HG03521 (cell line): ENCODE measurements at regions not wholly inside any gene's neighbourhood (a gene's known extent, or its start where the extent isn't known, plus 50 kb on each side); places are given as distances from the start of the nearest gene placed in this dataset.
"Not testable (repeated sequence)": the region's sequence is repeated elsewhere in the genome, so short reads cannot be mapped to it uniquely, and the experiment has no call there.

Source experiments
- ATAC-seq: cut with Tn5 transposase; IDR thresholded peaks from one replicate; pipeline ENCODE4 v1.9.1; 2021; ENCODE audit warnings: mild to moderate bottlenecking, moderate library complexity; ENCODE audit not compliant: unreplicated experiment

DNA sequence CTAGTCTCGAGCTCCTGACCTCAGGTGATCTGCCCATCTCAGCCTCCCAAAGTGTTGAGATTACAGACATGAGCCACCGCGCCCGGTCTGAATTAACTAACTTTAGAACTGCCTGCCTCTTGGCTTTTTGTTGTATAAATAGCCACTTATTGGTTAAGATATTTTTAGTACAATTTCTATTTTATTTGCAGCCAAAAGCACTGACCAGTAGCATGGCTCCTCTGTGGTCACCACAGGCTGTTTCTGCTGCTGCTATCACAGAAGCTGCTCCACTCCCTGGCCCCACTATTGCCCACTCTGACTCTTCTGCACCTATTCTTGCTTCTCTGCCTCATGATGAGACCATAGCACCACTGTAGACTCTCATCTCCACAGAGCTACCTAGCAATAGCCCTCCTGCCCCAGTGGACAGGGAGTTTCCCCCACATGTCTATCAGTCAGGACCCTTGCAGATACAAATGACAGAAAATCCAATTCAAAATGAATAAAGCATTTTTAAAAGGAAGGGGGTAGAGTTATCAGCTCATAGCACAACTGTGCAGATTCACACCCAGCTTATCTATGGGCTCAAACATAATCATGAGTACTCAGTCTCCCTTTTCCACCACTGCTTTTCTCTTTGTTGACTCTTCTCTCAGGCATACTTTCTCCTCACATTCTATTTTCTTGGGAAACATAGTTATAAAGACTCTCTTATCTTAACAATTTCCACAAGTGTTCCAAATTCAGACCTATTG lies 151.8 kb upstream of the EPB41L4A start:
- no peak for ATAC-seq

DNA sequence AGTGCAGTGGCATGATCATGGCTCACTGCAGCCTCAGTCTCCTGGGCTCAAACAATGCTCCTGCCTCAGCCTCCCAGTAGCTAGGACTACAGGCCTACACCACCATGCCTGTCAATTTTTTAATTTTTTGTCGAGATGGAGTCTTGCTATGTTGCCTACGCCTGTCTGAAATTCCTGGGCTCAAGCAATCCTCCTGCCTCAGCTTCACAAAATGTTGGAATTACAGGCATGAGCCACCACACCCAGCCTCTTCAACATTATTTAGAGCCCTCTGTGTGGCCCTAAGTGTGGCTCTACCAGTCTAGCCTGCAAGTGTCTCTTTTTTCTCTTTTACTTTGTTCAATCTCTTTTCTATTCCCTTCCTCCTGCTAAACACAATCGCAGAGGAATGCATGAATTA lies 154.4 kb upstream of the EPB41L4A start:
- no peak for ATAC-seq

DNA sequence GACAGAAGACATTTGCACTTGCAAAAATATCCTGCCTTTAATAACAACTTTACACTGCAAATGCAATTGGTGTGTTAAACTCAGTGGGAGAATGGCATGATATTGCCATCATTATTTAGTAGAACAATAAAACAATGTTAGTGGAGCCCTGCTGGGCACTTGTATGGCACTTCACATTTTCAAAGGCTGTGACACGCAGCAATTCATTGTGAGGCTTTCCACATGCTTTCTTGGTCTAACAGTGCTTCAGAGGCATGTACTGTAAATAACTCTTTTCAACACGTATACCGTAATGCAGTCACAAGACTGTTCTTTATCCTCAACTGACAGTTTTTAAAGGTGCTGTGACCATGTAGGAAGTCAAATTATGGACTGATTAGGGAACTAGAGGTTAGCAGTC lies 155.5 kb upstream of the EPB41L4A start:
- ATAC-seq: no peak

DNA sequence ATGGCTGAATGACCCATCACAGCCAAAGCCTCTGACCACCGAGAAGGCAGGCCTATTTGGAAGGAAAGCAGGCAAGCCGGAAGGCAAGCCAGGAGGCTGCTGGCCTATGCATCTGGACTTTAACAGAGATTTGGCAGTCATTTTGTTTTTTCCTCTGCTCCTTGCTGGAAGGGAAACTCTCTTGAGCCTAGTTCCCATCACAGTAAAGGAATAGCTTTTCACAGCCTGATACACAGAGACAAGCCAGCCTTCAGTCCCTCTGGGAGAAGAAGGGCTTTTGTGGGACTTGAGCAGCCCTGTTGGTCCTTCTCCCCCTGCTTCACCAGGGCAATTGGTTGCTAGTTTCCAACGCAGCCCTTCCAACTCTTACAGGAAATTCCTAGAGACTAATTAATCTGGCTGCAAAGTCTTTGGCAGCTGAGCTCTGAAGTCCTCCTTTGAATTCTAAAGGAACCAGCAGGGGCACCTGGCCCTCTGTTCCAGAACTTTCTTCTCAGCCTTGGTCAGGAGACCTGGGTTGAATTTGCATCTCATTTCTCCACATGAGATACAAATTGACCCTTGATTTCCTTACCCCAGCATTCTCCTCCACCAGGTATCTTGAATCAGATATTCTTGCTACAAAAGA lies 157.3 kb upstream of the EPB41L4A start:
- ATAC-seq: no peak

DNA sequence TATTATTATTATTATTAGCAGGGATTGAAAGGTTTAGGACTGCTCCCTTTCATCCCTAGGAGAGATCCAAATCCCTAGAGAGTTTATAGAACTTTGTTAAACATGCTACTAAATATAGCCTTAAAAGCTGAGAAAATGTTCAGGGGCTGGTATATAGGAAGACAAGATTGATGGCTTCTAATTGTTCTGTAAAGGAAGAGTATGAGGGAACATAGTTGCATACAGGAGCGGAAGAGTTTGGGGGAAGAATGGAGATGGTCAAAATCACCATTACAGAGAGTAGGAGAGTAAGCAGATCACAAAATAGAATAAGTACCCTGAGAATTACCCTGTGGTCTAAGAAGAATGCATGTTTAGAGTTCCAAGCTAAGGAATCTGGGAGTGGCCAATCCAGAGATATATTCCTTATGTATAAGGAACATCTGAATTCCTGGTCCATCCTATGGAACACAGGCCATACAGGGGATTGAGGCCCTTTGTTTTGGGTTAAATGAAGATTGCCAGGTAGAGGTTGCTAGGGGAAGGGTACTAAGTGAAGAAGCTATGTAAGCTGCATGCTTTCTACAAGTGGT lies 158.0 kb upstream of the APC start:
- no peak for ATAC-seq

DNA sequence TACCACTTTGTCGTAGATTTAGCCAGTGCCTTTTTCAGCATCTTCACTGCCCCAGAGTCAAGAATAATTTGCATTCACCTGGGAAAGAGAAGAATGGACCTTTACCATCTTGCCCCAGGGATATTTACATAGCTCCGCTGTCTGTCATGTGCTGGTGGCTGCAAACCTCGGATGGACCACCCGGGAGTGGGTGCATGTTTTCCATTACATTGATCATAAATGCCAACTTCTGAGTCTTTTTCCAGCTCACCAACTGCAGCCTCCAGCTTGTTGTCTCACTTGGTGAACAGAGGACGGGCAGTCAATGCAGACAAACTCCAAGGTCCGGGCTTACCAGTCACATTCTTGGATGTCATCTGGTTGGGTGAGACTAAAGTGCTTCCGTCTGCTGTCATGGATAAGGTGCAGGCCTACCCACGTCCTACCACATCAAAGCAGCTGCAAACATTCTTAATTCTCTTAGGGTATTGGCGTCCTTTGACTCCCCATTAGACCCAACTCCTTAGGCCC lies 155.8 kb upstream of the APC start:
- no peak for ATAC-seq

DNA sequence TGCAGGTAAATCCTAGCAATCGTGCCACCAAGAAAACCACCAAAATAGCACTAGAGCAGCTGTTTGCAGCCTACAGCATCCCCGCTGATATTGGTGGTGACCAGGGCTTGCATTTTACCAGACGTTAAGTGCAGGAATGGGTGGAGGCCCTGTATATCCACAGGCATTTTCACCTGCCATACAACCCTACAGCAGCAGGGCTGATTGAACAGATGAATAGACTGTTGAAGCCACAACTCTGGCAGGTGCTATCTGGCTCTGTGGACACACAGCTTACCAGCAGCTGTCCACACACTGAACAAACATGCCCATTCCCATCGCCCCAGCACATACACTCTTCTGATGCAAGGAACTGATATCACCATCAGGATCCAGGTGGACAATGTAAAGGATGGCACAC lies 154.5 kb upstream of the APC start:
- no peak for ATAC-seq

DNA sequence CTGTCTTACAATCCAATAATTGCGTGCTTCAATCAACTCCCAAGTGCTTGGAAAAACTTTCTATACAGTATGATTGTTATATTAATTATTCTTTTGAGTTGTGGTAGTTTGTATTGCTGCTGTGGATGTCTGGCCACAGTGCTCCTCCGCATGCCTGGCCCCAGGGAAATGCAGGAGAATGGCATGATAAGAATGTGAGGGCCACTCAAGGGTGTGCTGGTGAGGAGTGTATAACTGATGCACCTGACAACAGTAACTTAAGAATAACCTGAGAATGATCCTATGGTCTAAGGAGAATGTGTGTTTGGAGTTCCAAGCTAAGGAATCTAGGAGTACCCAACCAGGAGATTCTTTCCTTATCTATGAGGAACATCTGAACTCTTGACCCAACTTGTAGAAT lies 152.9 kb upstream of the APC start:
- ATAC-seq: no peak

DNA sequence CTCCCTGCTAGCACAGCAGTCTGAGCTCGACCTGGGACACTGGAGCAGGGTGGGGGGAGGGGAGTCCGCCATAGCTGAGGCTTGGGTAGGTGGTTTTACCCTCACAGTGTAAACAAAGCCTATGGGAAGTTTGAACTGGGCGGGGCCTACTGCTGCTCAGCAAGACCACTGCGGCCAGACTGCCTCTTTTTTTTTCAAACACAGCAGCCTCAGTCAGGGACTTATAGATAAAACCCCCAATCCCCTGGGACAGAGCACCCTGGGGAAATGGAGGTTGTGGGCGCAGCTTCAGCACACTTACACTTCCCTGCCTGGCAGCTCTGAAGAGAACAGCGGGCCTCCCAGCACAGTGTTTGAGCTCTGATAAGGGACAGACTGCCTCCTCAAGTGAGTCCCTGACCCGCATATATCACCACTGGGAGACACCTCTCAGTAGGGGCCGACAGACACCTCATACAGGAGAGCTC lies 151.1 kb upstream of the APC start:
- no peak for ATAC-seq

DNA sequence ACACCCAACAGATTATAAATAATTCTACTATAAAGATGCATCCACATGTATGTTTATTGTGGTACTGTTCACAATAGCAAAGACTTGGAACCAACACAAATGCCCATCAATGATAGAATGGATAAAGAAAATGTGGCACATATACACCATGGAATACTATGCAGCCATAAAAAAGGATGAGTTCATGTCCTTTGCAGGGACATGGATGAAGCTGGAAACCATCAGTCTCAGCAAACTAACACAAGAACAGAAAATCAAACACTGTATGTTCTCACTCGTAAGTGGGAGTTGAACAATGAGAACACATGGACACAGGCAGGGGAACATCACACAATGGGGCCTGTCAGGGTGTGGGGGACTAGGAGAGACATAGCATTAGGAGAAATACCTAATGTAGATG lies 146.8 kb upstream of the APC start:
- ATAC-seq: not testable (repeated sequence)

DNA sequence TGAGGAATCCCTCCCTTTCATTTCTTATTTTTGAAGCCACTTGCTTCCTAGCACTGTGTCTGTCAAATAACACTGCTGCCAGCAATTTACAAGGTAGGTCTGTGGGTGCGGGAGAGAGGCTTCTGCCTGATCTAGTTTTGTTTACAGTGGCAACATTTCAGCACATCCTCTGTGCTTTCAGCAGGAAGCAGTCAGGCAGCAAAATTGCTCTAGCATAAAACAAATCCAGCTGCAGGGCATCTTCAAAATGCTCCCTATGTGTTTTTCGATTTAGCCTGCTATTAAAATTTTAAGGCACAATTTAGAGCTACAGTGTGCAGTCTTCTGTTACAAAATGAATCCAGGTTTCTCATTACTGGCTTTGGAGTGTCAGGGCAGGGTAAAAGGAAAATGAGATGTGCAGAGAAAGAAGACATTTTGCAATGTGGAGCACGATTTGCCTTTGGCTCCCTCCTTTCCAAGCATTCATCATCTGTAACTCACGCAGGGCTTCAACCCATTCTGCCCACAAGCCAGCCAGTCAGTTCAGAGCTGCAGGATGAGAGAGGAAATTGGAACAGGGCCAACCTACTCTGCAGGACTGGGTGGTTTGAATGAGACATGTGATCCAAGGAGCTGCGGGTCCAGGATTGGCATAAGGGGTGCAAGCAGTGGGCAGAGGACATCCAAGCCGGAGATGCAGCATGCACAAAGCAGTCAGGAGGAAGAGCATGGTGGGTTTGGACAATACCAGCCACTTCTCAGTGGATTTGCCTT lies 143.4 kb upstream of the APC start:
- ATAC-seq: no peak

DNA sequence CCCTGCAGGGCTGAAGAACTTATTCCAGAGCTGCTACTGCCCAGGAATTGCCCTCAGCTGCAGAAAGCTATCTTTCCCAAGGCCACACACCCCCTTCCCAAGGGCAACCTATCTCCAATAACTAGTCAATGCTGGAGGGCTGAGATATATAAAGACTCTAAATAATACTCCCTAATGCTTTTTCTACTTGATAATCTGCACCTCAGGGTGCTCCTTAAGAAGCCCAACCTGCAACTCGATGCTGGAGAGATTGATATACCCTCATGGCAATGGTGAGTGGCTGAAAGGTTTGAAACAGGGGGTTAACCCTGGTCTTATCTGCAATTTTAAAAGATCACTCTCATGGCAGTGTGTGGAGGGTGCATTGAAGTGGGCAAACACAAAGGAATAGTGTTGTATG lies 142.7 kb upstream of the APC start:
- ATAC-seq: no peak

DNA sequence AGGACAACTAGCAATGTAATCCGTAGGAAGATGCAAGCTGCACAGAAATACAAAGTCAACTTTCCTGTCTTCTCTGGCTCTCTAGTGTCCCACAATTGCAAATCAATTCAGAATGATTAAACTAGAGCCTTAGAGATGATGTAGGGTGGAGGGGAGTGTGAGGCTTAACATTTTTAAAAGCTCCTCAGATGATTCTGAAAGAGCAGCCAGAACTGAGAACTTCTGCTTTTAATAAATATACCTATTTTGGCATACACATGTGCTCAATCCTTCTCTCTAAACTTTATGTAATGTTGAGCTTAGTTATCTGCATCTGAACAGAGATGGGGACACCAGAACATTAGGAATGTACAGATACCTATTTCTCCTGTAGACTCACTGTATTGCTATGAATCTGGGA lies 139.9 kb upstream of the APC start:
- ATAC-seq: no peak

DNA sequence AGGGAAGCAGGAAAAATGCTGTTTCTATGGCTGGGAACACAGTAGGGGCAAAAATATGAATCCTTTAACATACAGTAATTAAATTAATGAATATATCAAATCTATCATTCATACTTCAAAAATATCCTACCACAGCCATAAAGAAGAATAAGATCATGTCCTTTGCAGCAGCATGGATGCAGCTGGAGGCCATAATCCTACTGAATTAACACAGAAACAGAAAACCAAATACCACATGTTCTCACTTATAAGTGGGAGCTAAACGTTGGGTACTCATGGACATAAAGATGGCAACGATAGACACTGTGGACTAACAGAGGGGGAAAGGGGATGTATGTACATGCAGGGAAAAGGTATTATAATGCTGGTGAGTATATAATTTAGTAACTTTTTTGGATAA lies 137.2 kb upstream of the APC start:
- not testable (repeated sequence) for ATAC-seq

DNA sequence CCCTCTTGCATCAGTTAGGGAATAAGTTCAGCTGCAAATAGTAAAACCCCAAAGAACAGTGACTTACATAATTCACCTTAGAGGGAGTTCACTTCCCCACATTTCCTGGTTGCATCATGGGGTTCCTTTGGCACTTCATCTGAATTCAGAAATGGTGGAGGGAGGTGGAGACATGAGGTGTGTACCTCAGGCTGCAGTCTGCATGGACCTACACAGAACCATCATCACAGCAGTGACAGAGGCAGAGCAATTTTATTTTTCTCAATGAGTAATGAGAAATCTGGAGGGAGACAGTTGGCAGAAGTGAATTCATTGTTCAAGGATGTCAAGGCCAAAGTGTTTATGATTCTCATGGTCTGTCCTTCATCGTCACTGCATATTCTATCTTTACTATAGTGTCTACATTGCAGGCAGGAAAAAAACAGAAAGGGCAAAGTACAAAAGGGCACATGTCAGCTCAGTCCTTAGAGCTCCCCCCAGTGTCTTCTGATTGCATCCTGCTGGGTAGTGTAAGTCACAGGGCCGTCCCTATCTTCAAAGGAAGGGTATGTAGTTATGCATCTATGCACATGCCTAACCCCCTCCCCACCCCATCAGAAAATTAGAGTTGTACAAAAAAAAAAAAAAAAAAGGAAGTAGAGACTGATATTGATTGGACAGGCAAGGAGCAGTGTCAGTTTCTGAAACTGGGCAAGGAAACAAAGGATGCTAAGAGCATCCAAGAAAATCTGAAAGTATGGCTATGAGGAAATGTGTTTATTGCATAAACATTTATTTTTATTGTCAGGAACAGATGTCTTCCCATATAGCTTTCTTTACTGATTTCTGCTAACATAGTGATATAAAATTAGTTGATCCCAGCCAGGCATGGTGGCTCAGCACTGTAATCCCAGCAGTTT lies 132.7 kb upstream of the APC start:
- ATAC-seq: no peak

DNA sequence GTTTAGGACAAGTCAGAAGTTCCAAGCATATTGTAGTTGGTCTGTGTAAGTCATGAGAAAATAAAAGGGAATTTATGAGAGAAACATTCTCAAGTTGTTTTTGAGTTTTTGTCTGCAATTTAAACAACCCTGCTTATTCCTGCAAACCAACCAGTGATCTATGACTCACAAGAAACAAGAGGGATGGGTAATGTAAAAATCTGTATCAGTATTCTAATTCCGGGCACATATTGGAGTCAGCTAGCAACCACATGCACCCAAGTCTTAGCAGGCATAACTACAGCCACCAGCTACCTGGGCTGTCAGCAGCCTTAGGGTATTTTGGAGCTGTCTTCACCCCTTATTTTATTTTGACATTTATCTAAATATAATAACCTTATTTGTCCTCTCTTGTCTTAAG lies 128.7 kb upstream of the APC start:
- no peak for ATAC-seq

DNA sequence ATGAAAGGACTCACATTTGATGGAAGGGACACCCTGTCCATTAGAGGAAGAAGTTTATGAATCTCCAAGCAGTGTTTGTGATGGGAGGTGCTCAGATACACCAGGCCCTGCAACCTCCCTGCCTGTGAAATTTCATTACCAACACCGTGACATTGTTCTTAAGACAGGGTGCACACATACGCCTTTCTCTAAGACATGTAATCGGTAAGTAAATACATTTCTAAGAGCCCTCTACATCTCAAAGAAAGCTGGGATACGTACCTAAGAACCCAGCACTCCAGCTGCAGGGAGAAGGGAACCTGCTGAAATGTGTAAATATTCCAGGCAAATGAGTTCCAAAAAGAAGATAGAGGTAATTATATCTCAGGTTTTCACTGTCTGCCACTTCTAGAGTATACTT lies 125.0 kb upstream of the APC start:
- ATAC-seq: no peak

DNA sequence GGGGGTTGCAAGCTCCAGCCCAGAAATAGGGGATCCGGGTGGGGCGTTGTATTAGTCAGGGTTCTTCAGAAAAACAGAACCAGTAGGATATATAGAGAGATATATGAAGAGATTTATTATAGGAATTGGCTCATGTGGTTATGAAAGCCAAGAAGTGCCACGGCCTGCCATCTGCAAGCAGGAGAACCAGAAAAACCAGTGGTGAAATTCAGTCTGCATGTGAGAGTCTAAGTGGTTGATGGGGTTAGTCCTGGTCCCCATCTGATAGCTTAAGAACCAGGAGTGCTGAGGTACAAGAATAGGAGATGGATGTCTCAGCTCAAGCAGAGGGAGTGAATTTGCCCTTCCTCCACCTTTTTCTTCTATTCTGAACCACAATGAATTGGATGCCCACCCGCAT lies 123.4 kb upstream of the APC start:
- no peak for ATAC-seq

DNA sequence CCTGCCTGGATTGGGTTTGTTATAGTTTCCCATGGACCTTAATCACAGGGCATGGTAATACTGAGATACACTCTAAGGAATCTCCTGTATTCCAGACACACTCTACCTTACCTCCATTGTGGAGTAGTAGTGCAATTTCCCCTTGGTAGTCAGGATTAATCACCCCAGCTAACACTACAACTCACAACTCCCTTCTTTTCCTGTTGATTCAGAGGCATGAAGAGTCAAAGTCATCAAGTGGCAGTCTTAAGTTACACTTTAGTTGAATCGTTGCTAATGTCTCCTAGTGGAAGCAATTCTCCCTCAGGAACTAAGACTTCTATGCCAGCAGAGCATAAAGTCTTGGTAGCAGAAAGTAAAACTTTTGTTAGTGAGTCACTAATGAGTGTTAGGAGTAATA lies 122.7 kb upstream of the APC start:
- ATAC-seq: no peak

DNA sequence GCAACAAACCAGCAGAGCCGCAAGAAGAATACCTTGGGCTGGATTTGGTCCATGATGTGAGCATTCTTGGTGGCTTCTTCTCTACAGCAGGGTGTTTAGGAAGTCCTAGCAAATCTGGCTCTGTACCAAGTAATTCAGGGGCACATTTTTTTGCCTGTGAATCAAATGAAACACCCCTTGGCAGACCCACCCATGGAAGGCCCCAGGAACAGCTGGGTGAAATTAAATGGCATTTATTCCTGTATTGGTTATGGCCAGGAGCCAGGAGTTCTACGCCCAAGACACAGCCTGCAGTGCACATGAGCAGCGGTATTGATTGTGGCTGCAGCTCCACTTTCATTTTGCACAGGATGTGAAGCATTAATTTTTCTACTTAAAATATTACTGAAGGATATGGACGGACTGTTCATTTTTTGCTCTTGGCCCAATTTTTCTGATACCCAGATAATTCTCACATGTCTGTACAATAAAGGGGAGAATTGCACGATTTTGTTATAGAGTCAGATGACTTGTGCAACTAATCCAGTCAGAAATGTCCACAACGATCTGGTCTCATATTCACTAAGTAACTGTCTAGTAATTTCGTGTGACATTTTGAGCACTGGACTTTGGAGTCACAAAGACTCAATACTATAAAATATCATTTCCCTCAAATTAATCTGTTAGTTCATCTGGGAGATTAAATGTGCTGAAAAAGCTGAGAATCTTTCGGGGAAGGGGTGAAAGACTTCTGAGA lies 120.7 kb upstream of the APC start:
- ATAC-seq: no peak
